ENCODE measurements at regions not wholly inside any gene's neighbourhood (a gene's known extent, or its start where the extent isn't known, plus 50 kb on each side); places are given as distances from the start of the nearest gene placed in this dataset.

DNA sequence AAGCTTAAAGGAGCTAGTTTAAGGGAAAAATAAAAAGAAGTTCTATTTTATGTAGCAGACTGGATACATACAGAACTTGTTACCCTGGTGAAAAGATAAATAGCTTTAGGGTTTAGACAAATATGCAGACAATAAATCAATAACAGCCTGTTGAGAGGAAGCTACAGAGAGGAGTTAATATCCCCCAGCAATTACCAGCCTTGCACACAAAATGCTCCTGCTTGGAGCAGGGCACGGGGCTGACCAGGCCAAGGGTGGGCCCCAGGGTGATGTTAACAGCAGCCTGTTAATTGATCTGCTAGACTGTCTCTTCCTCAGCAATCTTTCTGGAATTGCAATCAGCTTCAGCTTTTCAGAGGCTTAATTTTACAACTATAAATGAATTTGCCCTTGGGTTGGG, 125.1 kb upstream of the SOX4 start:
- no peaks in the 10 kb centered on the region for H3K27me3 Mint-ChIP-seq
- no peak overlapping the region for H3K4me3 Mint-ChIP-seq
- H3K9me3 Mint-ChIP-seq = no peaks in the 10 kb centered on the region
- no peak overlapping the region for H3K27ac Mint-ChIP-seq
- no peak for ATAC-seq (replicated peaks)
- H3K4me1 Mint-ChIP-seq = no peaks in the 10 kb centered on the region
- no peaks in the 10 kb centered on the region for H3K36me3 Mint-ChIP-seq (ENCODE audit: low read depth)

DNA sequence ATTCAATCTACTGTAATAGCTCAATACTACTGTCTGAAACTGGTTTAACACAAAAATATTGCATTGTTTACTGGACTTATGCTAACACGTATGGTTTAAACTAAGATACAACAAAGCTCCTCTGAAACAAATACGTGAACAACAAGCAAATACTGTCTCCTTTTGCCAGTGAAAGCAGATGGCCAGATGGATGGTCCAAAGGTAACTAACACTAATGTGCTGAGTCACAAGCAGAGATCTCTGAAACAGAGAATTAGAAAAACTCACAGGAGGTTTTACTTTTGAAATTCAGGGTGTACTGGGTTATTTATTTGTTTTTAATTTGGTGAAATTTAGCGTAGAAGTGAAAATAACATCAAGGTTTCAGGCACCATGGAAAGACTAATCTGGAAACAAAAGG, 124.3 kb upstream of the SOX4 start:
- H3K4me1 Mint-ChIP-seq = no peaks in the 10 kb centered on the region
- H3K9me3 Mint-ChIP-seq = no peaks in the 10 kb centered on the region
- ATAC-seq (replicated peaks) = no peak
- H3K4me3 Mint-ChIP-seq = no peak overlapping the region
- H3K27ac Mint-ChIP-seq = no peak overlapping the region
- peaks cover 4% of the 10 kb centered on the region for H3K27me3 Mint-ChIP-seq
- H3K36me3 Mint-ChIP-seq (ENCODE audit: low read depth) = no peaks in the 10 kb centered on the region

DNA sequence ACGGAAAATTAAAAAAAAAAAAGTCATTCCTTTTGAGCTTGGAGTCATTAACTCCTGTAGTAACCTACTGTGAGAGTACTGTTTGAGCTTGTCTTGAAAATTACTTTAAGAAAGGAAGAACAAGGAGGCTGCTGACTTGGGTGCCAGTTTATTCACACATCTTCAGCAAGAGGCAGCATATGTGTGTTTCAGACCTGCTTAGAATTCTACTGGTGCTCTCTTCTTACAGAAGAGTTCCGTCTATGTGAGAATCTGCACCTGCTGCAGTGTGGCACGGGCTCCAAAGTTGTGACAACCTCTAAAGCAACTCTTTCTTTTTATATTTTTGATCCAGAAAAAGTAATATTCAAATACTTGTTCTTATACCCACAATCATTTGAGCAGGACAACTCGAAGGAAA, 117.4 kb upstream of the SOX4 start:
- Mint-ChIP-seq H3K9me3 (no peaks in the 10 kb centered on the region), H3K4me1 (no peaks in the 10 kb centered on the region), H3K27ac (no peak overlapping the region), H3K27me3 (peaks cover 7% of the 10 kb centered on the region), H3K36me3 (ENCODE audit: low read depth) (no peaks in the 10 kb centered on the region), H3K4me3 (no peak overlapping the region)
- ATAC-seq (replicated peaks) = no peak

DNA sequence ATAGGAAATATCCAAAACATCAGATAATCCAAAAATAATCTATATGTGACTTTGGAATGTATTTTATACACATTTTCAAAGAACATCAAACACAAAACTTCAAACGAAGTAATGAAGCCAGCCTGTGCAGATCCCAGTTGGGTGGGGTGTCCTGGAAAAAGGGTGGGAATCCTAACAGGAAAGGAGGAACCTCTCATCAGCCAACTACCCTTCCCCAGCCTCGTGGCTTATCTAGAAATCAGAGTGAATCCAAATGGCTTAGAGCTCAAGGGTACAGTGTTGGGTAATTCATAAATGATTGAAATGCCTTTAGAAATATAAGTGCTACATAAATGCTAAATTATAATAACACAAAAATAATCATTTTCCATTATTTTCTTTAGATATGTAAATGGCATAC, 115.1 kb upstream of the SOX4 start:
- Mint-ChIP-seq H3K27ac (no peak overlapping the region), H3K36me3 (ENCODE audit: low read depth) (no peaks in the 10 kb centered on the region), H3K4me1 (no peaks in the 10 kb centered on the region), H3K9me3 (no peaks in the 10 kb centered on the region), H3K4me3 (no peak overlapping the region), H3K27me3 (peaks cover 15% of the 10 kb centered on the region)
- no peak for ATAC-seq (replicated peaks)

DNA sequence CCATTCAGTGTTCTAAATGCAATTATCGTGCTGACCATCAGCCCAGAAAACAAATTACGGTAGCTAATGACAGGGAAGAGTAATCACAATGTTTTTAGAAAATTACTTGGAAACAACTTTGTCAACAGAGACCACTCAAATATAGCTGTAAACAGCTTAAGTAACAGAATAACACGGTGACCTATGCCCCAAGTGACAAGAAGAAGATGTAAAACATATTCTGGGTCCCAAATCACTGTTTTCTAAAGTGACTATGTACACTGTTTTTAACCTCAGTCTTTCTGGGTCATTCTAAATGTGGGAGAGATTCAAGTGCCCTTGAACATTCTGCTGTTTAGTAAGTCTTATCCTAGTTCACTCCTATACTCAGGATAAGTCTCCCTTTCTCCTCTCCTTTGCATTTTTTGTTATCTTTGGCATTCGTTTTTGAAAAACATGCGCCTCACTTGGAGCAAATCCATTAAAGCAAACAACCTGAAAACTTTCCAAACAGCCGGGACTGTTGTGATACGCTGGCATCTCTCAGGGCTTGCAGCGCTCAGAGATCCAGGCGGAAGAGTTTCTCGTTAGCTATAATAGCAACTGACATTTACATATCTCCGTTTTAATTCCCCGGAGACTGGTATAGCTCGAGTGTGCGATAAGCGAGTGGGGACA, 114.5 kb upstream of the SOX4 start:
- no peaks in the 10 kb centered on the region for H3K4me1 Mint-ChIP-seq
- H3K4me3 Mint-ChIP-seq = no peak overlapping the region
- H3K27me3 Mint-ChIP-seq = peaks cover 15% of the 10 kb centered on the region
- H3K27ac Mint-ChIP-seq = no peak overlapping the region
- no peak for ATAC-seq (replicated peaks)
- H3K9me3 Mint-ChIP-seq = no peaks in the 10 kb centered on the region
- no peaks in the 10 kb centered on the region for H3K36me3 Mint-ChIP-seq (ENCODE audit: low read depth)

DNA sequence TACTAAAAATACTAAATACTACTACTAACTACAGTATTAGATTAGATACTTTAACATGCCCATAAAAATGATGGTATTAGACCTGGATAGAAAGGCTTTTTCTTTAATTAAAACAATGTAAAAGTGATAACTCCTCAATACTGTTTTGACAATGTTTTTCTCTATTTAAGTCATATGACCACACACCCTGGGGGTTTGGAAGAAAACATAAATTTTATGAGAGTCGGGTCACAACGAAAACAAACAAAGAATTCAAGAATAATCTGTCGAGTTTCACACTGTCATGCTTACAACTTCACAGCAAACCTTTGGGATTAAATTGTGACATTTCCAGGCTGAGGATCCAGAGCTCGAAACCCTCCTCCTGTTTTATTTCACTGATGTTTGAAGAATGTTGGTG, 107.4 kb upstream of the SOX4 start:
- peaks cover 25% of the 10 kb centered on the region for H3K27me3 Mint-ChIP-seq
- no peaks in the 10 kb centered on the region for H3K9me3 Mint-ChIP-seq
- H3K4me1 Mint-ChIP-seq = no peaks in the 10 kb centered on the region
- H3K4me3 Mint-ChIP-seq = no peak overlapping the region
- H3K27ac Mint-ChIP-seq = no peak overlapping the region
- H3K36me3 Mint-ChIP-seq (ENCODE audit: low read depth) = no peaks in the 10 kb centered on the region
- no peak for ATAC-seq (replicated peaks)

DNA sequence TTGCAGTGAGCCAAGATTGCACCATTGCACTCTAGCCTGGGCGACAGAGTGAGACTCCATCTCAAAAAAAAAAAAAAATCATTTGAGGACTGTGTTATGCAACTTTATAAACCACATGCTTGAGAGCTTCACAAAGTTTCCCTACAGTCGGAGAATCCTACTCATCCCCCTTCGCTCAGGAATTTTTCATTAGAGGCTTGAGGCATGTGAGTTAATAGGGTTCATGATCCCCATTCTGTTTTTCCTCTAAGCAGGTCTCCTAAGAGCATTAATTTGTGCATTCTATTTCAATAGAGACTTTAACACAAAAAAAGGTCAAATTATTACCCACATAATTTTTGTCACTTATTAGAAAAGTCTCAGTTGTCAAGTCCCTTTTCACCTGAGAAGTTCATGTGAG, 103.7 kb upstream of the SOX4 start:
- H3K27me3 Mint-ChIP-seq = peaks cover 12% of the 10 kb centered on the region
- no peaks in the 10 kb centered on the region for H3K4me1 Mint-ChIP-seq
- H3K4me3 Mint-ChIP-seq = no peak overlapping the region
- no peak overlapping the region for H3K27ac Mint-ChIP-seq
- H3K36me3 Mint-ChIP-seq (ENCODE audit: low read depth) = no peaks in the 10 kb centered on the region
- no peak for ATAC-seq (replicated peaks)
- H3K9me3 Mint-ChIP-seq = no peaks in the 10 kb centered on the region

DNA sequence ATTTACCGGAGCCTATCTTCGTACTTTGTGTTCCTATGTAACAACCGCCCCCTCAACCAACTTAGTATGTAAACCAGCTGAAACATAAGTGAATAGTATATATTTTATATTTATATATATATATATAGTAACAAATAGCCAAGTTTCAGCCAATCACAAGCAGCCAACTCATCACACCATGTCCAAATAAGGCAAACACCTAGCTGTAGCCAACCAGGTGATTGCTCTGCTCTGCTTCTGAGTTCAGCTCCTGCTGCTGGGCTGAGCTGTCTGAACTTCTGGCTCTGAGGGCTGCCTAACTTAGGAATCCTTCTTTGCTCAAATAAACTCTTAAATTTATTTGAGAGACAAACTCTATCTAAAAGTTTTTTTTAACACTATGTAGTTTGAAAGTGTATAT, 101.6 kb upstream of the SOX4 start:
- no peak for ATAC-seq (replicated peaks)
- H3K27me3 Mint-ChIP-seq = peaks cover 3% of the 10 kb centered on the region
- H3K9me3 Mint-ChIP-seq = no peaks in the 10 kb centered on the region
- no peaks in the 10 kb centered on the region for H3K4me1 Mint-ChIP-seq
- H3K27ac Mint-ChIP-seq = no peak overlapping the region
- no peak overlapping the region for H3K4me3 Mint-ChIP-seq
- H3K36me3 Mint-ChIP-seq (ENCODE audit: low read depth) = no peaks in the 10 kb centered on the region

DNA sequence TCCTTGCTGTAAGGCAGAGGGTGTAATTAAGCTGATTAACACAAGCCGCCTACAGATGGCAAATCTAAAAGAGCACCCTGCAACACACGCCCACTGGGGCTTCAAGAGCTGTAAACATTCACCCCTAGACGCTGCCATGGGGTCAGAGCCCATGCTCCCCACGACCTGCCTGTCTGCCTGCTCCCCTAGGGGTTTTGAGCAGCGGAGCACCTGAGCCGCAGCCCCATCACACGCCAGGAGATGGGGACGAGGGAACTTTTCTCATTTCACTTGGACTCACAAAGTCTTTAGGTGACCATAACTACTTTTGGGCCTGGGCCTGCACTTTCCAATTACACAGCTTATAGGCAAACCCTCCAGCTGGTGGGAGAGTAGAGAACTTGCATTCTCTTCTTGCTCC, 99.0 kb upstream of the SOX4 start:
- Mint-ChIP-seq H3K4me3 (no peak overlapping the region), H3K4me1 (no peaks in the 10 kb centered on the region), H3K27ac (no peak overlapping the region), H3K9me3 (no peaks in the 10 kb centered on the region), H3K27me3 (no peaks in the 10 kb centered on the region), H3K36me3 (ENCODE audit: low read depth) (no peaks in the 10 kb centered on the region)
- ATAC-seq (replicated peaks) = no peak

DNA sequence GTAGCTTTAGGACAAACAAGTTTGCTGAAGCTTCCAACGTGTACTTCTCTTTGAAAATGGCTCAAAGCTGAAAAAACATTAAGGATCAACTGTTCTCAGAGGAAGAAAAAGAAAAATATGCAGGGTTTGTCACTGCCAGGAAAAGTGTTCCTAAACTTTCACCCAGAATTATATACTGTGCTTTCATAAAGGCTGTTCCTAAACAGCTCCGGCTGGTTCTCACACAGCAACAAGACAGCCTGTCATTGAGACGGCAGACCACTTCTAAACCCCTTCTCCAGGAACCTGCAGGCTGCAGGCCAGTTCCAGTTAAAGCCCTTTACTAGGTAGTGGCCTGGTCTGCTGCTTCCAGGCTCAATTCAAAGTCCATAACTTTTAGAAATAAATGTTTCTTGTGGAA, 97.4 kb upstream of the SOX4 start:
- ATAC-seq (replicated peaks) = no peak

DNA sequence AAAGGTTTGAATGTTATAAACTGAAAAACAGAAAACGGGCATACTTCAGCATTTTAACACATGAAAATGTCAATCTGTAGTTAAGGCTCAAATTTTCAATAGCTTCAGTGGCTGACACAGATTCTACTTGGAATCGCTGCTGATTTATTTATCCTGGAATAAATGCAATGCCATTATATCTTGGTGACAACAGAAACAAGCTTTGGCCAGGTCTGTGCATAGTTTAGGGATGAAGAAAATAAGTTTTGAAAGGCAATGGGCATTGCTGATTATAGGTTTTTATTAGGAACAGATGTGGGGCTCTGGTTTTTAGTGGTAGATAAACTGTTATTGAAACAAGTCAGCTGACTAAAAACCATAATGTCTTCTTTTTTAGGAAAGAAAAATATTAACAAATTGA, 96.8 kb upstream of the SOX4 start:
- Mint-ChIP-seq H3K4me1 (no peaks in the 10 kb centered on the region), H3K36me3 (ENCODE audit: low read depth) (no peaks in the 10 kb centered on the region), H3K4me3 (no peak overlapping the region), H3K9me3 (no peaks in the 10 kb centered on the region), H3K27me3 (peaks cover 9% of the 10 kb centered on the region), H3K27ac (no peak overlapping the region)
- ATAC-seq (replicated peaks) = no peak

More for the DNA sequence above, 97.4 kb upstream of the SOX4 start:
- Mint-ChIP-seq H3K4me3 (no peak overlapping the region), H3K36me3 (ENCODE audit: low read depth) (no peaks in the 10 kb centered on the region), H3K9me3 (no peaks in the 10 kb centered on the region), H3K27ac (no peak overlapping the region), H3K4me1 (no peaks in the 10 kb centered on the region), H3K27me3 (peaks cover 9% of the 10 kb centered on the region)

DNA sequence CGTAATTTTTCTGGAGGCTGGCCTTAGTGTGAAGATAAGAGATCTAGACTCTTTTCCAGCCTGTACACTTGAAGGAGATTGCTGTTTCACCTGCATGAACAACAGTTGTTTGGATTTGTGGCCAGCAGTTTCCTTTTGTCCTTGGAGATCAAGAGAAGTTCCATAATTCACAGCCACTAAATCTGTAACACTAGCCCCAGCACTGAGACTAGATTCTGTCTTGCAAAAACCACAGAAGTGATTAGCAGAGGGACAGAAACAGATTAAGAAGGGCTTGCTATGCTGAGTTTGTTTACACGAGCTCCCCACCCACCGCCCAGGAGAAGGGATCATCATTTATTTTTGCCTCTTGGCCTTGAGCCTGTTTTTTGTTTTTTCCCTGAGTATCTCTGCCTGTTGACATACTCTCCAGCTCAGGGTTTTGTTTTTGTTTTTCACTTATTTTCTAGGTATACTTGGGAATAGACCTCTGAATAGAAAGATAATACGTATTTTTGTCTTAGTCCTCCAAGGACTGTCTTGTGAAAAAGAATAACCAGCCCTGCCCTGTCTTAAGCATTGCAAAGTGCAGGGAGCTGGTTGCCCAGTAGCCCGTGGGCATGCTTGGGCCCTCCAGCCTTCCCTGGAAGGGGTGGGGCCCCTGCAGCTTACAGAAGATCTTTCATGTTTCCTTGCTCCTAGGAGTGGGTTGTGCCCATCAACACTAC, 93.1 kb upstream of the SOX4 start:
- no peak for ATAC-seq (replicated peaks)
- Mint-ChIP-seq H3K4me3 (no peak overlapping the region), H3K27me3 (peaks cover 13% of the 10 kb centered on the region), H3K4me1 (no peaks in the 10 kb centered on the region), H3K36me3 (ENCODE audit: low read depth) (no peaks in the 10 kb centered on the region), H3K27ac (no peak overlapping the region), H3K9me3 (no peaks in the 10 kb centered on the region)

DNA sequence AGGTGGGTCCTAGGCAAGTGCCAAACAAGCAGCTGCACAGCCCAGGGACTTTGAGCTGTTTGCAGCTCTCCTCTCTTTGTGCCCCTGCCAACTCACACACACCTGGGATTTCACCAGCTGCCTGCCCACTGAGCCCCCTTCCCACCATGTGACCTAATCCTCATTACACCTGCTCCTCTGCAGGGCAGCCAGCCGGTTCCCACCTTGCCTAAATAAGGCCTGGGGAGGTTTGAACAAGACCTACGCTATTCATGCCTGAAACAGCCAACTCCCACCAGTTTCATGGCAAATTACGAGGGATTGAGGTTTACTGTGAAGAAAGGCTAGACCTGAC, 92.6 kb upstream of the SOX4 start:
- Mint-ChIP-seq H3K27ac (no peak overlapping the region), H3K4me3 (no peak overlapping the region), H3K9me3 (no peaks in the 10 kb centered on the region), H3K27me3 (peaks cover 13% of the 10 kb centered on the region), H3K36me3 (ENCODE audit: low read depth) (no peaks in the 10 kb centered on the region), H3K4me1 (no peaks in the 10 kb centered on the region)
- ATAC-seq (replicated peaks) = no peak

DNA sequence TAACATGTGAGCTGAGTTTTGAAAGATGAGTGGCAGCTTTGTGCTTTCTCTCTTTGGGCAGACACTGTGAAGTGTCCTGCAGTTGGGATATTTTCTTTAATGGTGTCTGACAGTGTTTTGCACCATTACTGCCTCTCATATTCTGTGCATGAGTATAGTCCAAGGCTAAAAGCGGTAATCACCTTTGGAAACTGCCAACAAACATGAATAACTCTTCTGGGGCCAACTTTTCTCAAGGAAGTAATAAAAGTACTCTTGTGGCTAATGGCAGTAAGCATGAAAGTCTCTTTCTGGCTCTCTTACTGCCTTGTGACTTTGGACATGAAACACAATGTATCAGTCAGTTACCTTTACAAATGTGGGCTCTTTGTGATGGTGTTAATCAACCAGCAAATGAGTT, 91.7 kb upstream of the SOX4 start:
- Mint-ChIP-seq H3K36me3 (ENCODE audit: low read depth) (no peaks in the 10 kb centered on the region), H3K4me1 (no peaks in the 10 kb centered on the region), H3K4me3 (no peak overlapping the region), H3K27ac (no peak overlapping the region), H3K27me3 (peaks cover 13% of the 10 kb centered on the region), H3K9me3 (no peaks in the 10 kb centered on the region)
- no peak for ATAC-seq (replicated peaks)

DNA sequence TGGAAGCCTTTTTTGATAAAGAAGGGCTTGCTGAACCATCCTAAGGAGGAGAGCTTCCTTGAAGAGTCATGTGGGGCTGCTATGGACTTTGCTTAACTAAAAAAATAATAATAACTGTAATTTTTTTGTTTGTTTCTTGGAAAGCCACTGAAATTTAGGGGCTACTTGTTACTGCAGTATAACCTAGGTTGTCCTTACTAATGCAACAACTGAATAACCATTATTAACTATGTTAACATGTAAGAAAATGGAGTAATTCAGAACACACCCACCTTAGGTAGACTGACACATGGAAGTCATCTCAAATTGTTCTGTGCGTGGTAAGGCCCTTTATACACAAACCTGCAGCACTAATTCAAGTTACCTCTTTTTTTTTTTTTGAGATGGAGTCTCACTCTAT, 90.9 kb upstream of the SOX4 start:
- Mint-ChIP-seq H3K9me3 (no peaks in the 10 kb centered on the region), H3K4me1 (no peaks in the 10 kb centered on the region), H3K36me3 (ENCODE audit: low read depth) (no peaks in the 10 kb centered on the region), H3K27ac (no peak overlapping the region), H3K4me3 (no peak overlapping the region), H3K27me3 (peaks cover 18% of the 10 kb centered on the region)
- ATAC-seq (replicated peaks) = no peak

DNA sequence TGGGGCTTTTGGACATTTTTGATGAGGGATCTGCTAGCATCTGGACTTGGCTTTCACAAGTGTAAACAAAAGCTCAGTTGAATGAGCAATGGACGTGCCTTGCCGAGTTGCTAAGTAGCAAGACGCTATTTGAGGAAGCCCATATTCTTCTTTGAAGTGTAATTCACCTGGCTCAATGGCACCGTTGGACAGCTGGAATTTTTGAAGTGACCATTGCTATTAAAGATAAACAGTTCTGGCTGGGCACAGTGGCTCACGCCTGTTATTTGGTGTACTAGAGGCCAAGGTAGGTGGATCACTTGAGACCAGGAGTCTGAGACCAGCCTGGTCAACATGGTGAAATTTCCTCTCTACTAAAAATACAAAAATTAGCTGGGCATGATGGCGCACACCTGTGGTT, 88.8 kb upstream of the SOX4 start:
- Mint-ChIP-seq H3K27ac (no peak overlapping the region), H3K36me3 (ENCODE audit: low read depth) (no peaks in the 10 kb centered on the region), H3K4me1 (no peaks in the 10 kb centered on the region), H3K27me3 (peaks cover 18% of the 10 kb centered on the region), H3K9me3 (no peaks in the 10 kb centered on the region), H3K4me3 (no peak overlapping the region)
- no peak for ATAC-seq (replicated peaks)

Measured in activated T-helper 17 cell treated with anti-CD3 and anti-CD28 coated beads, Interleukin-2, amount 50 U/mL, for 72 hours (primary cell).